IMR-90 (cell line): ENCODE measurements at regions not wholly inside any gene's neighbourhood (a gene's known extent, or its start where the extent isn't known, plus 50 kb on each side); places are given as distances from the start of the nearest gene placed in this dataset.

Source experiments
- ATAC-seq: fragments of 200-7000 bp; cut with Tn5 transposase; 2 replicates; pipeline ENCODE4 v1.9.1; 2020; ENCODE audit warnings: low read depth, mild to moderate bottlenecking, moderate library complexity
- BruUV-seq: library from RNA; stranded (reverse); fragments of 400-500 nt; replicated peaks from 2 replicates; lab custom pipeline; 2021; lab: Mats Ljungman, UMichigan
- CTCF ChIA-PET: fragments of 300-600 bp; formaldehyde crosslinking; extraction: SDS; loops from one replicate; lab custom pipeline; 2021; ENCODE audit warnings: antibody characterized with exemption; lab: Yijun Ruan, JAX
- POLR2A ChIA-PET: fragments of 300-600 bp; sonication (Branson Sonifier 250); formaldehyde crosslinking; loops from one replicate; lab custom pipeline; 2022; ENCODE audit warnings: antibody characterized with exemption; ENCODE audit not compliant: unreplicated experiment; lab: Charles Lee
- DNase-seq: peaks from one replicate; pipeline ENCODE4 v3.0.0; 2013
- H2AFZ ChIP-seq: replicated peaks from 2 replicates; pipeline ENCODE3; 2013; ENCODE audit warnings: low read length, mild to moderate bottlenecking; ENCODE audit not compliant: poor library complexity
- H2AK5ac ChIP-seq: 2 replicates; pipeline ENCODE4 v1.6.1; 2013; ENCODE audit warnings: low read depth, low read length, inconsistent platforms
- H2AK9ac ChIP-seq: replicated peaks from 2 replicates; pipeline ENCODE3; 2013; ENCODE audit warnings: mild to moderate bottlenecking, low read depth, low read length, moderate library complexity; ENCODE audit not compliant: poor library complexity
- H2BK120ac ChIP-seq: 2 replicates; pipeline ENCODE4 v1.6.1; 2013; ENCODE audit warnings: low read depth, low read length, inconsistent platforms
- H2BK15ac ChIP-seq: 3 replicates; pipeline ENCODE4 v1.6.1; 2013; ENCODE audit warnings: low read depth, low read length, inconsistent platforms
- H2BK20ac ChIP-seq: 2 replicates; pipeline ENCODE4 v1.6.1; 2013; ENCODE audit warnings: low read depth, mild to moderate bottlenecking, inconsistent platforms, low read length, moderate library complexity
- H2BK5ac ChIP-seq: 2 replicates; pipeline ENCODE4 v1.6.1; 2013; ENCODE audit warnings: mild to moderate bottlenecking, low read depth, low read length, inconsistent platforms; ENCODE audit not compliant: poor library complexity, severe bottlenecking
- H3K14ac ChIP-seq: replicated peaks from 2 replicates; pipeline ENCODE4 v1.6.1; 2013; ENCODE audit warnings: low read depth, low read length, inconsistent platforms
- H3K18ac ChIP-seq: 2 replicates; pipeline ENCODE4 v1.6.1; 2013; ENCODE audit warnings: low read depth, low read length, control low read depth
- H3K23ac ChIP-seq: 2 replicates; pipeline ENCODE4 v1.6.1; 2013; ENCODE audit warnings: low read depth, low read length, inconsistent platforms
- H3K27ac ChIP-seq: 2 replicates; pipeline ENCODE4 v1.5.1; 2013; ENCODE audit warnings: mild to moderate bottlenecking, control low read depth, low read length; ENCODE audit not compliant: insufficient read depth
- H3K27me3 ChIP-seq: 2 replicates; pipeline ENCODE4 v1.6.1; 2013; ENCODE audit warnings: low read length; ENCODE audit not compliant: control insufficient read depth, insufficient read depth
- H3K36me3 ChIP-seq: 2 replicates; pipeline ENCODE4 v1.6.1; 2013; ENCODE audit warnings: low read length, mixed read lengths; ENCODE audit not compliant: control insufficient read depth, insufficient read depth
- H3K4ac ChIP-seq: 2 replicates; pipeline ENCODE4 v1.6.1; 2013; ENCODE audit warnings: low read depth, low read length, inconsistent platforms
- H3K4me1 ChIP-seq: 2 replicates; pipeline ENCODE4 v1.6.1; 2013; ENCODE audit warnings: low read length, mixed read lengths; ENCODE audit not compliant: control insufficient read depth, insufficient read depth
- H3K4me2 ChIP-seq: 2 replicates; pipeline ENCODE4 v1.6.1; 2013; ENCODE audit warnings: low read depth, mild to moderate bottlenecking, control low read depth, low read length, moderate library complexity
- H3K4me3 ChIP-seq: 2 replicates; pipeline ENCODE4 v1.5.1; 2013; ENCODE audit warnings: low read depth, mild to moderate bottlenecking, control low read depth, low read length, moderate library complexity; ENCODE audit not compliant: insufficient read depth
- H3K56ac ChIP-seq: 2 replicates; pipeline ENCODE4 v1.6.1; 2013; ENCODE audit warnings: low read length, inconsistent platforms; ENCODE audit not compliant: insufficient read depth; ENCODE audit errors: extremely low read depth
- H3K79me1 ChIP-seq, 2 experiments: 2 replicates each; pipeline ENCODE4 v1.6.1; 2013; ENCODE audit warnings: low read length in 2 of 2, inconsistent platforms in 1 of 2, low read depth in 1 of 2
- H3K9ac ChIP-seq: 2 replicates; pipeline ENCODE4 v1.6.1; 2013; ENCODE audit warnings: low read depth, low read length, control low read depth
- H3K9me1 ChIP-seq: 2 replicates; pipeline ENCODE4 v1.6.1; 2013; ENCODE audit warnings: low read length, inconsistent platforms; ENCODE audit not compliant: insufficient read depth
- H3K9me3 ChIP-seq: 2 replicates; pipeline ENCODE4 v1.6.1; 2013; ENCODE audit warnings: low read length; ENCODE audit not compliant: control insufficient read depth, insufficient read depth
- H4K20me1 ChIP-seq: 2 replicates; pipeline ENCODE4 v1.6.1; 2013; ENCODE audit warnings: low read length, inconsistent platforms; ENCODE audit not compliant: insufficient read depth
- H4K5ac ChIP-seq: 2 replicates; pipeline ENCODE4 v1.6.1; 2013; ENCODE audit warnings: mild to moderate bottlenecking, low read depth, low read length, control low read depth
- H4K8ac ChIP-seq, 2 experiments: 2 replicates each; pipeline ENCODE4 v1.6.1; 2013; ENCODE audit warnings: low read depth in 2 of 2, low read length in 2 of 2, control low read depth in 1 of 2, inconsistent platforms in 1 of 2
- H4K91ac ChIP-seq: 2 replicates; pipeline ENCODE4 v1.6.1; 2013; ENCODE audit warnings: low read depth, low read length, inconsistent platforms; ENCODE audit not compliant: insufficient read depth
- BHLHE40 ChIP-seq: fragments of 150-350 bp; IDR thresholded peaks from 2 replicates; pipeline ENCODE4 v1.6.1; 2016; ENCODE audit warnings: mild to moderate bottlenecking, low read depth, low read length
- CHD1 ChIP-seq: IDR thresholded peaks from 2 replicates; pipeline ENCODE4 v1.6.1; 2012; ENCODE audit warnings: low read depth, low read length, improper control_type of control experiment
- CTCF ChIP-seq: conservative IDR thresholded peaks from 2 replicates; pipeline ENCODE4 v1.5.1; 2012; ENCODE audit warnings: mild to moderate bottlenecking, low read depth, low read length, improper control_type of control experiment
- SMC3 ChIP-seq: fragments of 150-350 bp; IDR thresholded peaks from 2 replicates; pipeline ENCODE4 v1.6.1; 2016; ENCODE audit warnings: low read depth, mild to moderate bottlenecking, antibody characterized with exemption, low read length, moderate library complexity
- USF2 ChIP-seq: fragments of 150-350 bp; IDR thresholded peaks from 2 replicates; pipeline ENCODE4 v1.6.1; 2017; ENCODE audit warnings: mild to moderate bottlenecking, antibody characterized with exemption, low read length, low read depth
- WGBS, 2 experiments: methylation state at CpG; one replicate each; pipeline versions ENCODE4 v1.1.5 to v1.1.7; 2013; ENCODE audit warnings: missing lambda C conversion rate in 2 of 2; ENCODE audit not compliant: insufficient read length in 1 of 2; ENCODE audit errors: extremely low coverage in 2 of 2; 5-methylcytosine and 5-hydroxymethylcytosine counted together
- dilution Hi-C: fragments of 300-500 bp; cut with HindIII; formaldehyde crosslinking; loops from one replicate; pipeline ENCODE4 v1.14.3; 2018; ENCODE audit warnings: low sequenced_read_pairs; ENCODE audit not compliant: unreplicated experiment
- in situ Hi-C: fragments of 300-500 bp; cut with MboI; formaldehyde crosslinking; loops from 3 replicates; pipeline ENCODE4 v1.14.3; 2019; ENCODE audit warnings: low sequenced_read_pairs, inconsistent platforms, mixed read lengths
- intact Hi-C: fragments of 100-400 bp; cut with micrococcal nuclease; formaldehyde crosslinking; loops from 2 replicates; pipeline ENCODE4 v1.10.0; 2022

GRCh38 chr2:144999936-145000335, 480.0 kb upstream of the ZEB2 start:
- H3K36me3 ChIP-seq = no peaks in the 10 kb centered on the region
- no peaks in the 10 kb centered on the region for H3K79me1 ChIP-seq
- in situ Hi-C loops (no loop called here), dilution Hi-C loops (no loop called here), intact Hi-C loops (no loop called here)
- ChIA-PET POLR2A (no interaction called here), CTCF (no interaction called here)
- no peak overlapping the region for H2AFZ ChIP-seq
- H3K27me3 ChIP-seq = no peaks in the 10 kb centered on the region
- no peak overlapping the region for H2BK5ac ChIP-seq
- H2BK15ac ChIP-seq = no peak overlapping the region
- no peak overlapping the region for H2BK120ac ChIP-seq
- no peak overlapping the region for H3K27ac ChIP-seq
- H3K14ac ChIP-seq = no peak overlapping the region
- H3K56ac ChIP-seq = no peak overlapping the region
- H3K4me3 ChIP-seq = no peak overlapping the region
- no peak overlapping the region for H2AK9ac ChIP-seq
- H3K9me1 ChIP-seq = no peaks in the 10 kb centered on the region
- H4K20me1 ChIP-seq = no peaks in the 10 kb centered on the region
- no peak overlapping the region for H3K18ac ChIP-seq
- no peak for ATAC-seq
- TF ChIP-seq CTCF (no peak), SMC3 (no peak), BHLHE40 (no peak), USF2 (no peak), CHD1 (no peak)
- H4K5ac ChIP-seq = no peak overlapping the region
- no TSS peak for BruUV-seq
- no peak overlapping the region for H3K23ac ChIP-seq
- no peak overlapping the region for H3K9ac ChIP-seq
- H3K9me3 ChIP-seq = no peaks in the 10 kb centered on the region
- H3K4ac ChIP-seq = no peak overlapping the region
- H4K8ac ChIP-seq = no peak overlapping the region
- H4K91ac ChIP-seq = no peak overlapping the region
- WGBS, 2 experiments = no CpG with 5 or more reads among the region's 1 CpG
- H3K4me1 ChIP-seq = 0 out of 2 replicates have a peak, but pooled peaks cover 2% of the 10 kb centered on the region
- H3K4me2 ChIP-seq = no peak overlapping the region
- DNase-seq = no peak
- no peak overlapping the region for H2AK5ac ChIP-seq
- H2BK20ac ChIP-seq = no peak overlapping the region
